Progenitor cell of endocrine pancreas (in vitro differentiated cells): ENCODE measurements at regions not wholly inside any gene's neighbourhood (a gene's known extent, or its start where the extent isn't known, plus 50 kb on each side); places are given as distances from the start of the nearest gene placed in this dataset.

Source experiments
- DNase-seq: peaks from one replicate; pipeline ENCODE4 v3.0.0; 2021; ENCODE audit warnings: low spot score; ENCODE audit not compliant: unreplicated experiment
- H3K27ac Mint-ChIP-seq: 2 replicates; pipeline ENCODE4 v1.8.0; 2021; ENCODE audit warnings: mild to moderate bottlenecking, moderate library complexity, mixed read lengths
- H3K27me3 Mint-ChIP-seq: 2 replicates; pipeline ENCODE4 v1.8.0; 2021; ENCODE audit warnings: mixed read lengths
- H3K36me3 Mint-ChIP-seq: 2 replicates; pipeline ENCODE4 v1.8.0; 2022; ENCODE audit warnings: mixed read lengths; ENCODE audit not compliant: insufficient read depth
- H3K4me1 Mint-ChIP-seq: 2 replicates; pipeline ENCODE4 v1.8.0; 2021; ENCODE audit warnings: low read depth, mixed read lengths
- H3K4me3 Mint-ChIP-seq: 2 replicates; pipeline ENCODE4 v1.8.0; 2021; ENCODE audit warnings: low read depth, mild to moderate bottlenecking, moderate library complexity, mixed read lengths
- H3K9me3 Mint-ChIP-seq: 2 replicates; pipeline ENCODE4 v1.8.0; 2021; ENCODE audit warnings: low read depth, mixed read lengths
- CTCF ChIP-seq: fragments of 200-600 bp; sonication (generic); IDR thresholded peaks from one replicate; pipeline ENCODE4 v1.5.0; 2021; ENCODE audit warnings: antibody characterized with exemption, mild to moderate bottlenecking; ENCODE audit not compliant: unreplicated experiment

GRCh38 chr3:31218082-31218481 is 314.6 kb upstream of the STT3B start:
- H3K36me3 Mint-ChIP-seq, result no peaks in the 10 kb centered on the region
- no peak overlapping the region for H3K4me3 Mint-ChIP-seq
- no peaks in the 10 kb centered on the region for H3K9me3 Mint-ChIP-seq
- no peak for TF ChIP-seq CTCF
- DNase-seq, result no peak
- H3K4me1 Mint-ChIP-seq, result no peaks in the 10 kb centered on the region
- peaks cover 2% of the 10 kb centered on the region for H3K27me3 Mint-ChIP-seq
- H3K27ac Mint-ChIP-seq, result no peak overlapping the region

GRCh38 chr3:31219131-31219843 is 313.4 kb upstream of the STT3B start:
- DNase-seq, result no peak
- H3K36me3 Mint-ChIP-seq, result no peaks in the 10 kb centered on the region
- H3K9me3 Mint-ChIP-seq, result no peaks in the 10 kb centered on the region
- H3K27ac Mint-ChIP-seq, result no peak overlapping the region
- TF ChIP-seq CTCF, result no peak
- H3K4me3 Mint-ChIP-seq, result no peak overlapping the region
- H3K27me3 Mint-ChIP-seq, result peaks cover 2% of the 10 kb centered on the region
- H3K4me1 Mint-ChIP-seq, result peaks cover 3% of the 10 kb centered on the region

- Mint-ChIP-seq H3K27me3 (no peaks in the 10 kb centered on the region), H3K4me3 (no peak overlapping the region), H3K9me3 (no peaks in the 10 kb centered on the region), H3K4me1 (peaks cover 3% of the 10 kb centered on the region), H3K27ac (no peak overlapping the region), H3K36me3 (no peaks in the 10 kb centered on the region)
- TF ChIP-seq CTCF, result no peak
- DNase-seq, result no peak
Measured at GRCh38 chr3:31220431-31220830, 312.3 kb upstream of the STT3B start.

- Mint-ChIP-seq H3K4me1 (peaks cover 3% of the 10 kb centered on the region), H3K9me3 (no peaks in the 10 kb centered on the region), H3K27ac (no peak overlapping the region), H3K36me3 (no peaks in the 10 kb centered on the region), H3K27me3 (no peaks in the 10 kb centered on the region), H3K4me3 (no peak overlapping the region)
- TF ChIP-seq CTCF, result no peak
- DNase-seq, result no peak
Measured at GRCh38 chr3:31223278-31223677, 309.4 kb upstream of the STT3B start.

GRCh38 chr3:31224936-31225335 is 307.8 kb upstream of the STT3B start:
- Mint-ChIP-seq H3K36me3 (no peaks in the 10 kb centered on the region), H3K9me3 (no peaks in the 10 kb centered on the region), H3K4me3 (no peak overlapping the region), H3K27me3 (no peaks in the 10 kb centered on the region), H3K27ac (peak overlapping the region; percentile 56), H3K4me1 (peaks cover 5% of the 10 kb centered on the region)
- no peak for DNase-seq
- TF ChIP-seq CTCF, result no peak
